ENCODE measurements at regions not wholly inside any gene's neighbourhood (a gene's known extent, or its start where the extent isn't known, plus 50 kb on each side); places are given as distances from the start of the nearest gene placed in this dataset.

GRCh38 chr5:96516631-96517071 lies 83.6 kb upstream of the PCSK1 start:
- TF ChIP-seq CTCF (IDR thresholded peaks at IDR 0.05) (no peak), POLR2A (IDR thresholded peaks at IDR 0.05) (no peak)

All from esophagus squamous epithelium (tissue), 4 donors.